Adipocyte (in vitro differentiated cells): ENCODE measurements at regions not wholly inside any gene's neighbourhood (a gene's known extent, or its start where the extent isn't known, plus 50 kb on each side); places are given as distances from the start of the nearest gene placed in this dataset.

Experiments
- DNase-seq: peaks from one replicate; pipeline ENCODE4 v3.0.0-alpha.2; 2015; ENCODE audit warnings: low read depth
- H3K27me3 ChIP-seq: replicated peaks from 2 replicates; pipeline ENCODE4 v1.7.0; 2013; ENCODE audit warnings: mild to moderate bottlenecking, low read length, moderate library complexity; ENCODE audit not compliant: control insufficient read depth, insufficient read depth
- H3K36me3 ChIP-seq: 2 replicates; pipeline ENCODE4 v1.7.0; 2013; ENCODE audit warnings: low read length, mild to moderate bottlenecking, moderate library complexity; ENCODE audit not compliant: control insufficient read depth, insufficient read depth, severe bottlenecking
- H3K4me1 ChIP-seq: 2 replicates; pipeline ENCODE4 v1.7.0; 2013; ENCODE audit warnings: mild to moderate bottlenecking, low read length, moderate library complexity; ENCODE audit not compliant: control insufficient read depth, insufficient read depth
- H3K4me3 ChIP-seq: 2 replicates; pipeline ENCODE4 v1.7.0; 2013; ENCODE audit warnings: mild to moderate bottlenecking, low read length, moderate library complexity
- H3K9ac ChIP-seq: 2 replicates; pipeline ENCODE4 v1.7.0; 2013; ENCODE audit warnings: mild to moderate bottlenecking, low read length, moderate library complexity
- H3K9me3 ChIP-seq: 2 replicates; pipeline ENCODE4 v1.7.0; 2013; ENCODE audit warnings: mild to moderate bottlenecking, low read length, moderate library complexity; ENCODE audit not compliant: control insufficient read depth

DNA sequence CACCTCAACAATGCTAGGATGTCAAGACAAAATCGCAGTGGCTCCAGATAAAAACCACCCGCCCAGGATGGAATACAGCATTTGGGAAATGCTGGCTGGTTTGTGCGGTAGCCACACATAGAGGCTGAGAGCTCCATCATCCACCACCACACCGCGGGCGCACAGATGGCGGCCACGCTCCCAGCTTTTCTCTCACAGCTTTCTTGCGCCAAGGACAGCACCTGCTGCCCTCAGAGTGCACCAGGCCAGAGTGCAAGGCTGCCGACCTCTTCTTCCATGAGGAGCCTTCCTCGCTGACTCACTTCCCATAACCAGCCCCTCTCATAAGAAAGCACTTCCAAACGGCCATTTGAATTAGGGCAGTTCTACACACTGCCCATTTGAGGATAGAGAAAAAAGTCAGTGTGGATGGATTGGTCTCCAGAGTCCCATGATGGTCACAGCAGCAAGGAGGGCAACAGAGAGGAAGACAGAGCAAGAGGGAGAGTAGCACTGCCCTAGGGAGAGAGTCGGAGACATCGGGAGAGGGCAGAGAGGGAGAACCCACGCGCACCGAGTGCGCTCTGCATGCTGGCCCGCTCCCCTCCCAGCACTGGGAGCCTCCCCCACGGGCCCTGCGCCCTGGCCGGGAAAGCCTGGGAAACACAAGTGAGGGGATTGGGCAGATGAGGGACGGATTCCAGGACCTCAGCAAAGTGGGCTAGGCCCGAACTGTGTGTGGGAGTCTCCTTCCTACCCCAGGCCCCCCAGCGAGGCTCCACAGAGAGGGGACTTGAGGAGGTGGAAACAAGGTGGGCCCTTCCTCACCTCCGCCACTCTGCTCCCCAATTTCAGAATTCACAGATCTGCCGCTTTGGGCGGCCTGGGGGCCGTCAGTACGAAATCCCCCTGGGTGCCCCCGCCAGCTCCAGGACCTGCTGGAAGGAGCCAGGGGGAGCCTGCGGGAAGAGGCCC is 156.9 kb downstream of the USP12 start:
- H3K4me3 ChIP-seq = no peak overlapping the region
- H3K4me1 ChIP-seq = peaks cover 10% of the 10 kb centered on the region
- H3K9me3 ChIP-seq = no peaks in the 10 kb centered on the region
- no peak for DNase-seq
- H3K9ac ChIP-seq = no peak overlapping the region
- no peaks in the 10 kb centered on the region for H3K27me3 ChIP-seq
- no peaks in the 10 kb centered on the region for H3K36me3 ChIP-seq

DNA sequence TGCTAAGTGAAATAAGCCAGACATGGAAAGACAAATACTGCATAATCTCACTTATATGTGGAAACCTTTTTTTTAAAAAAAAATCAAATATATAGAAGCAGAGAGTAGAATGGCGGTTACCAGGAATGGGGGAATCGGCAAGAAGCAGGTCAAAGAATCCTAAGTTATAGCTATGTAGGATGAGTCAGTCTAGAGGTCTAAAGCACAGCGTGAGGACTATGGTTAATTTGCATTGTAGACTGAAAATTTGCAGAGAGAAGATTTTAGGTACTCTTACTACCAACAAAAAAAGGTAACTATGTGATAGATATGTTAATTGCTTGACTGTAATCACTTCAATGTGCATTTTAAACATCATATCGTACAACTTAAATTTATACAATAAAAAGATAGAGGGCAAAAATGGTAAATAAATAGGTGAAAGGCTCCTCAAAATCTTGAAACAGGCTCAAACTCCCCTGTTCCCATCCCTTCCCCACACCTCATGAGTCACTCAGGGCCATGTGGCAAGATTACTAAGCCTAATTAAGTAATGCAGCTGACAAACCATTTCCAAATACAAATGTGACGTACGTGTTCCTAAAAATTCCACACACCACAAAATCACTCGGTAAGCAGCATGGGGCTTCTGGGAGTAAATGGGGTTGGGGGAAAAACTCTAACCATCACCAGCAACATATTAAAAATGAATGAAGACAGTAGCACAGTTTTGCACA is 159.0 kb downstream of the USP12 start:
- H3K9me3 ChIP-seq = no peaks in the 10 kb centered on the region
- H3K27me3 ChIP-seq = no peaks in the 10 kb centered on the region
- H3K4me3 ChIP-seq = no peak overlapping the region
- no peaks in the 10 kb centered on the region for H3K36me3 ChIP-seq
- DNase-seq = peak; percentile 70
- H3K9ac ChIP-seq = no peak overlapping the region
- peaks cover 10% of the 10 kb centered on the region for H3K4me1 ChIP-seq

DNA sequence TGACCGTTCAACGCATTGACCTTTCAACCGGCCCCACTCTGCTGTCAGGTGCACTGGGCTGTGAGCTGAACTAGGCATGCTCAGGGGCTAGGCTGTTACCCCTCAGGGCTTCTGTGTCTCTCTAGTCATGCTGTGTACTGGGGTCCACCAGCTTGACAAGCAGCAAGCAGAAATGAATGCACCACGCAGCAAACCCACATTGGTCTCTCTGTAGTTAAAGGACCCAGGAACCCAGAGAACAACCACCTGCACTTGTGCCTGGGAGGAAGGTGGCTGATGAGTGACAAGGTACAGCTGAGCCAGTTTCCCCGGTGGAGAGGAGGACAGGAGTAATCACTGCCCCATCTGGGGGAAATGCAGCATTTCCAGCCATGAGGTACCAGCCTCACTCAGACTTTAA is 159.9 kb downstream of the USP12 start:
- H3K27me3 ChIP-seq = peaks cover 6% of the 10 kb centered on the region
- H3K4me3 ChIP-seq = no peak overlapping the region
- H3K4me1 ChIP-seq = peaks cover 17% of the 10 kb centered on the region
- DNase-seq = no peak
- H3K9me3 ChIP-seq = no peaks in the 10 kb centered on the region
- H3K36me3 ChIP-seq = no peaks in the 10 kb centered on the region
- H3K9ac ChIP-seq = no peak overlapping the region

DNA sequence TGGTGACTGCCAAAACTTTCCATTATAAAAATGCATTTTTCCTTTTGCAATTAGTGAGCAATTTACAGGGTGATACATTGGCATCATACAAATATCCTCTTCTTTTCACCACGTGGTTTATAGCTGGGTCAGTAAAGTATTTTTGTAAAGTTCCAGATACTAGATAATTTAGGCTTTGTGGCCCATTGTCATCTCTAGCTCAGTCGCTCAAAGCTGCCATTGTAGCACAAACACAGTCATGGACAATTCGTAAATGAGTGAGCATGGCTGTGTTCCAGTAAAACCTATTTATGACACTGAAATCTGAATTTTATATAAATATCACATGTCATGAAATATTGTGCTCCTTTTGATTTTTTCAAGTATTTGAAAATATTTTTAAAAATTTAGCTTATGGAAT is 162.9 kb downstream of the USP12 start:
- no peak for DNase-seq
- Histone ChIP-seq H3K27me3 (peaks cover 16% of the 10 kb centered on the region), H3K4me3 (no peak overlapping the region), H3K4me1 (peaks cover 23% of the 10 kb centered on the region), H3K36me3 (no peaks in the 10 kb centered on the region), H3K9ac (no peak overlapping the region), H3K9me3 (no peaks in the 10 kb centered on the region)

DNA sequence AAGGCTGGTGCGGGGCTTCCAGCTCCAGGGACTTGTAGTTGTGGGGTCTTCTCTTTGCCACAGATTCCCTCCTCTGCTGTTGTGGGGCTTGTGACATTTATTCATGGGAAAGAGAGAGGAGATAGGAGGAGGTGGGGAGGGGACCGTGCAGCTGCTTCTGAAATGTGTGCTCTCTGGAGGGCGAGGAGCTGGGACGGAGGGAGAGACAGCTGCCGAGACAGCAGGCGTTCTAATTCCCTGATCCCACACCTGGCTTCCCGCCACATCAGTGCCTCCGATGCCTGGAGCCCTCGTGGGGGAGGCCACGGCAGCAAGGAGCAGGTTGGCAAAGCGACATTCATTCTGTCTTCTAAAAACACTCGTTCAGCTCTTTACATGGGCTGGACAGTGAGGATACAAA is 164.4 kb downstream of the USP12 start:
- Histone ChIP-seq H3K9ac (no peak overlapping the region), H3K4me1 (peaks cover 13% of the 10 kb centered on the region), H3K9me3 (peaks cover 7% of the 10 kb centered on the region), H3K4me3 (peak overlapping the region; percentile 80), H3K36me3 (no peaks in the 10 kb centered on the region), H3K27me3 (peaks cover 16% of the 10 kb centered on the region)
- no peak for DNase-seq

DNA sequence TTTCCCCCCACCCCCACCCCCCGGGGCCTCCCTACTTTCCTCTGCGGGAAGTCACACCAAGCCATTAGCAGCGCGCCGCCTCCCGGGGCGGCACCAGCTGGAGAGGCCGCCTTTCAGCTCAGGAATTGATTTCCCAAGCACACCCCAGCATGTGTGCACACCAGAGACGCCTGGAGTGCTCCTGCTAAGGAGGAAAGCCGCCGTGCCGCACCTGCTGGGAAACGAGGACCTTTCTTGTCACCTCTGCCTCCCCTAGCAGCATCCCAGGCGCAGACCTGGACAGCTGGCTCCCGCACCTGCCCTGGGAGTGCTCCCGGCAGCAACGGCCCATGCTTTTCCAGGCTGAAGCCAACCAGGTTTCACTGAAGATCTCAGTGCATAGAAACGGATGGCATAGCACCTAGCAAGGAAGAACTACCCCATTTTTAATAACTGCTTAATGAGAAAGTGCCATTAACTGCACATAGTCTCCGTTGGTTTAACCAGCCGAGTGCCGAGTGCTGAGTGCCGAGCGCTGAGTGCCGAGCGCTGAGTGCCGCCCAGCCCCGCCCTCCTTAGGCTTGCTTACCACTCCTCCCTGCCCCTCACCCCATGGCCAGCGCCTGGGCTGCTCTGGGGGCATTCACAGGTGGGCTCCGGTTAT is 165.0 kb downstream of the USP12 start:
- peak; percentile 52 for DNase-seq
- Histone ChIP-seq H3K27me3 (peaks cover 16% of the 10 kb centered on the region), H3K9ac (no peak overlapping the region), H3K36me3 (no peaks in the 10 kb centered on the region), H3K4me3 (peak overlapping the region; percentile 80), H3K9me3 (peaks cover 7% of the 10 kb centered on the region), H3K4me1 (peaks cover 13% of the 10 kb centered on the region)

DNA sequence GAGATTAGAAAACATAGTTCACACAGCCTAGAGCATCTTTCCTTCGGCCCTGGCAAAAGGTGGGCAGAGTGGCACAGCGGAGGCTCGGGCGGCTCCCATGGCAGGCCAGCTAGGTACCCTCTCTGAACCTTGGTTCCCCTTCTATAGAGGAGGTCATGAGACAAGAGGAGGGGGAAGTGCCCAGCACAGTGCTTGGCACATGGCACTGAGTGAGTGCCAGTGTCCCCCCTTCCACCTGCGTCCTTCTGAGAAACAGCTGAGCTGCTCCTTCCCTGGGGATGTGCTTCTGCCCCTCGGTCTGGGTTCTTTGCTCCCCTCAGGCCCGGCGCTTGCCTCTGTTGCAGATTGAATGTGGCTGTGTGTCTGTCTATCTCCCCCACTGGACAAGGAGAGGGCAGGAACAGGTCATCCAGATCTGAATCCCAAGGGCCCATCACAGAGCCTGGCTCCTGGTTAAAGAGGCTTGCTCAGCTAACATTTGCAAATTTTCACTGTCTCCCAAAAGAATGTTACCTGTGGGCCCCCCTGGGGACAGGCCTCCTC is 165.6 kb downstream of the USP12 start:
- H3K4me3 ChIP-seq = no peak overlapping the region
- H3K9ac ChIP-seq = no peak overlapping the region
- H3K9me3 ChIP-seq = peaks cover 7% of the 10 kb centered on the region
- peaks cover 13% of the 10 kb centered on the region for H3K4me1 ChIP-seq
- H3K36me3 ChIP-seq = no peaks in the 10 kb centered on the region
- H3K27me3 ChIP-seq = peaks cover 16% of the 10 kb centered on the region
- DNase-seq = no peak

DNA sequence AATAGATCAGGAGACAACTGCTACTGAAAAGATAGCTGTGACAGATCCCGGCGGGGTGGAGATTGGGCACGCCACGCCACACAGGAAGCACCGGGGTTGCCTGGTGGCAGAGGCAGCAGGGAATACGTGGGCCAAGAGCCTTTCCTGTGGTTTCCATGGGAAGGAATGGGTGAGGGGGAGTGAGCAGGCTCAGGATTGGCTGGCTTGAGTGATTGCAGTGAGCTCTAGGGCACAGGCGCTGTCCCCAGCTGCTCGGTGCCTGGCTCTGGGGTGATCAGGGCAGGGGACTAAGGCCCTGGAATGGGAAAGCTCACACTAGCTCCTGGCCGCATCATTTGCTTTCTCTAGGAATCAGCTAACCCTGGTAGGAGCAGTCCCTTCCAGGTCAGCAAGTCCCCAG is 166.1 kb downstream of the USP12 start:
- H3K9me3 ChIP-seq = peaks cover 7% of the 10 kb centered on the region
- DNase-seq = no peak
- H3K4me1 ChIP-seq = peaks cover 13% of the 10 kb centered on the region
- no peak overlapping the region for H3K4me3 ChIP-seq
- H3K27me3 ChIP-seq = peaks cover 16% of the 10 kb centered on the region
- no peaks in the 10 kb centered on the region for H3K36me3 ChIP-seq
- no peak overlapping the region for H3K9ac ChIP-seq

DNA sequence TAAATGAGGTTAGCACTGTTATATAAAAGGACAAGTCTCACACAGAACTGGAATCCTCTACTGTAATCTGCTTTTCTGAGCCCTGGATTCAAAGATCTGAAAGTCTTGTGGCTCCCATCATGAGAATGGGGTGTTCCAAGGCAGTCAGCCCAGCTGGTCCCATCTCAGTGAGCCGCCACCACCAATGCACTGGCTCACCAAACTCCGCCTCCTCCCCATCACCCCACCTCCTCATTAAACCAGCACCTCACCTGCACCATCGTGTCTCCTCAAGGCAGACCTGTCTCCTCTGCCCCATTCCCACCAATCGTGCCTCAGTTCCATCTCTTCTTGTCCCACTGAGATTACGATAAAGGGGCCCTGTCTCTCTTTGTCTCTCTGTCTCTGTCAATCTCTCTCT is 166.7 kb downstream of the USP12 start:
- DNase-seq = no peak
- Histone ChIP-seq H3K36me3 (no peaks in the 10 kb centered on the region), H3K27me3 (peaks cover 16% of the 10 kb centered on the region), H3K4me3 (no peak overlapping the region), H3K4me1 (peaks cover 13% of the 10 kb centered on the region), H3K9ac (no peak overlapping the region), H3K9me3 (peaks cover 7% of the 10 kb centered on the region)

DNA sequence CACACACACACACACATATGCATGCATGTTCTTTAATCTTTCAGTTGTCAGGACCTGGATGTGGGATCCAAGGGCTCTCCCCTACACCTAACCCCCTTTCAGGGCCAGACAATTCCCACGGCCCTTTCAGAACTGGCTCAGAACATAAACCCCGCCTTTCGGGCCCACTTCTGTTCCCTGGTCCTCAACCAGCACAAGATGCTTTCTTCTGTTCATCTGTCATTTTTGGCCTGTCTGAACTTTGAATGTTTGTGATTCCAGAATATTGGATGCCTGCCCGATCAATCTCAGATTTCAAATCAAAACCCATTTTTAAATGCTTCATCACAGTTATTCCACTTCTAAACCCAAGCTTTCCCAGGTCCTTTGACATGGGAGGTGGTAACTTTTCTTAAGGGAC is 167.3 kb downstream of the USP12 start:
- Histone ChIP-seq H3K36me3 (no peaks in the 10 kb centered on the region), H3K9ac (no peak overlapping the region), H3K9me3 (peaks cover 7% of the 10 kb centered on the region), H3K27me3 (peaks cover 16% of the 10 kb centered on the region), H3K4me3 (no peak overlapping the region), H3K4me1 (peaks cover 13% of the 10 kb centered on the region)
- peak; percentile 12 for DNase-seq

DNA sequence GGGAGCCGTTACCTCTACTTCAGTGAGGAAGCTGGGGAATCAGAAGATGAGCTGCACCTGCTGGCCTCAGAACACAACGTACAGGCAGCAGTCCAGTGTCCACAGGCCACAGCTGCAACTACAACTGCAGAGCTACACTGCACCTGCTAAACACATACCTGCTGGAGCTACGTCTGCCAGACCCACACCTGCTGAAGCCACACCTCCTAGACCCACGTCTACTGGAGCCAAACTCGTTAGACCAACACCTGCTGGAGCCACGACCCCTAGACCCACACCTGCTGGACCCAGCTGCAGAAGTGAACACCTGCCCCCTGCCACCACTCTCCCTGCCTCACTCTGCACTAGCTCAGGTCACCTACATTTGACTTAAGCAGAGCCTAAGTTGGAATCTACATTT is 169.9 kb downstream of the USP12 start:
- no peak overlapping the region for H3K4me3 ChIP-seq
- H3K9ac ChIP-seq = no peak overlapping the region
- no peak for DNase-seq
- H3K4me1 ChIP-seq = peaks cover 7% of the 10 kb centered on the region
- peaks cover 7% of the 10 kb centered on the region for H3K9me3 ChIP-seq
- H3K27me3 ChIP-seq = peaks cover 15% of the 10 kb centered on the region
- H3K36me3 ChIP-seq = no peaks in the 10 kb centered on the region
